ENCODE measurements at regions not wholly inside any gene's neighbourhood (a gene's known extent, or its start where the extent isn't known, plus 50 kb on each side); places are given as distances from the start of the nearest gene placed in this dataset.
"Not testable (repeated sequence)": the region's sequence is repeated elsewhere in the genome, so short reads cannot be mapped to it uniquely, and the experiment has no call there.

- DNase-seq (ENCODE audit: low read depth in 2 of 2): no peak
These were observed 243.1 kb upstream of the ECI2 start for GRCh38 chr6:4378319-4378996.

GRCh38 chr6:4377603-4378002, 242.2 kb upstream of the ECI2 start:
- DNase-seq (ENCODE audit: low read depth in 2 of 2): no peak

GRCh38 chr6:4374216-4374615, 238.8 kb upstream of the ECI2 start:
- DNase-seq (ENCODE audit: low read depth in 2 of 2): no peak

GRCh38 chr6:4372866-4373265, 237.5 kb upstream of the ECI2 start:
- no peak for DNase-seq (ENCODE audit: low read depth in 2 of 2)

GRCh38 chr6:4371207-4371921, 236.0 kb upstream of the ECI2 start:
- no peak for DNase-seq (ENCODE audit: low read depth in 2 of 2)

- no peak for DNase-seq (ENCODE audit: low read depth in 2 of 2)
These were observed 234.7 kb upstream of the ECI2 start for GRCh38 chr6:4370066-4370465.

- DNase-seq (ENCODE audit: low read depth in 2 of 2): no peak
These were observed 234.2 kb upstream of the ECI2 start for GRCh38 chr6:4369616-4370015.

- no peak for DNase-seq (ENCODE audit: low read depth in 2 of 2)
These were observed 233.3 kb upstream of the ECI2 start for GRCh38 chr6:4368649-4369048.

GRCh38 chr6:4367643-4368042, 232.3 kb upstream of the ECI2 start:
- DNase-seq (ENCODE audit: low read depth in 2 of 2): no peak

- DNase-seq (ENCODE audit: low read depth in 2 of 2): no peak
These were observed 231.4 kb upstream of the ECI2 start for GRCh38 chr6:4366635-4367395.

GRCh38 chr6:4365686-4366085, 230.3 kb upstream of the ECI2 start:
- DNase-seq (ENCODE audit: low read depth in 2 of 2): no peak

- no peak for DNase-seq (ENCODE audit: low read depth in 2 of 2)
These were observed 229.3 kb upstream of the ECI2 start for GRCh38 chr6:4364711-4365110.

GRCh38 chr6:4364172-4364571, 228.8 kb upstream of the ECI2 start:
- no peak for DNase-seq (ENCODE audit: low read depth in 2 of 2)

- no peak for DNase-seq (ENCODE audit: low read depth in 2 of 2)
These were observed 228.3 kb upstream of the ECI2 start for GRCh38 chr6:4363656-4364055.

- no peak for DNase-seq (ENCODE audit: low read depth in 2 of 2)
These were observed 227.0 kb upstream of the ECI2 start for GRCh38 chr6:4362326-4362725.

- DNase-seq (ENCODE audit: low read depth in 2 of 2): no peak
These were observed 225.5 kb upstream of the ECI2 start for GRCh38 chr6:4360920-4361319.

- DNase-seq (ENCODE audit: low read depth in 2 of 2): no peak
These were observed 223.8 kb upstream of the ECI2 start for GRCh38 chr6:4359108-4359730.

- DNase-seq (ENCODE audit: low read depth in 2 of 2): no peak
These were observed 223.2 kb upstream of the ECI2 start for GRCh38 chr6:4358414-4359107.

GRCh38 chr6:4357660-4358152, 222.3 kb upstream of the ECI2 start:
- not testable (repeated sequence) for DNase-seq (ENCODE audit: low read depth in 2 of 2)

- no peak for DNase-seq (ENCODE audit: low read depth in 2 of 2)
These were observed 221.7 kb upstream of the ECI2 start for GRCh38 chr6:4356899-4357659.

- DNase-seq (ENCODE audit: low read depth in 2 of 2): no peak
These were observed 219.9 kb upstream of the ECI2 start for GRCh38 chr6:4355241-4355640.
